GM12874 (cell line): ENCODE measurements at regions not wholly inside any gene's neighbourhood (a gene's known extent, or its start where the extent isn't known, plus 50 kb on each side); places are given as distances from the start of the nearest gene placed in this dataset.

Source experiments
- CTCF ChIP-seq: IDR thresholded peaks from 2 replicates; pipeline ENCODE4 v1.5.1; 2011; ENCODE audit warnings: low read depth, mild to moderate bottlenecking, control low read depth, low read length, moderate library complexity; ENCODE audit not compliant: insufficient read depth

GRCh38 chr2:120866071-120866470 lies 130.4 kb downstream of the GLI2 start:
- TF ChIP-seq CTCF: no peak

GRCh38 chr2:120866483-120867140 lies 130.9 kb downstream of the GLI2 start:
- TF ChIP-seq CTCF: no peak

GRCh38 chr2:120867290-120868241 lies 131.9 kb downstream of the GLI2 start:
- TF ChIP-seq CTCF: no peak

GRCh38 chr2:120868366-120868765 lies 132.7 kb downstream of the GLI2 start:
- no peak for TF ChIP-seq CTCF

- no peak for TF ChIP-seq CTCF
Observed at GRCh38 chr2:120869036-120869729, 133.5 kb downstream of the GLI2 start.

- no peak for TF ChIP-seq CTCF
Observed at GRCh38 chr2:120869730-120870466, 134.2 kb downstream of the GLI2 start.
